ENCODE measurements at regions not wholly inside any gene's neighbourhood (a gene's known extent, or its start where the extent isn't known, plus 50 kb on each side); places are given as distances from the start of the nearest gene placed in this dataset.

DNA sequence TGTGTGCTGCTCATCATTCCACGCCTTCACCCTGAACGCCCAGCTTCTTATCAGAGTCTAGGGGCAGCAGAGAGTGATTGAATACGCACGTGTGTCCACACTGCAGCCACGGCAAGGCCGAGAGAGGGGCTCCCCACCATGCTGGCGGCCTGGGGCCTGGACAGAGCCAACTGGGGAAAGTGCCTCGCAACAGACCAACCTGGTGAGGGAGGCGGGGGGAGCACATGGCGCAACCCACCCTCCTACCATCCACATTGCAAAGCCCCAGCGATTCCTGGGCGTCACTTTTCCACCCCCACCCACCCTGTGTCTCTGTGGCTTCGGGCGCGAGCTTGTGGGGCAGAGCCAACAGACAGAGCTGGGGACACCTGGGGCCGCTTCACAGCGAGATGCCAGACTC lies 66.4 kb upstream of the DUSP22 start:
- DNase-seq (ENCODE audit: low read depth in 2 of 2): no peak

- DNase-seq (ENCODE audit: low read depth in 2 of 2): no peak
Measured at GRCh38 chr6:226516-227073, 65.7 kb upstream of the DUSP22 start.

DNA sequence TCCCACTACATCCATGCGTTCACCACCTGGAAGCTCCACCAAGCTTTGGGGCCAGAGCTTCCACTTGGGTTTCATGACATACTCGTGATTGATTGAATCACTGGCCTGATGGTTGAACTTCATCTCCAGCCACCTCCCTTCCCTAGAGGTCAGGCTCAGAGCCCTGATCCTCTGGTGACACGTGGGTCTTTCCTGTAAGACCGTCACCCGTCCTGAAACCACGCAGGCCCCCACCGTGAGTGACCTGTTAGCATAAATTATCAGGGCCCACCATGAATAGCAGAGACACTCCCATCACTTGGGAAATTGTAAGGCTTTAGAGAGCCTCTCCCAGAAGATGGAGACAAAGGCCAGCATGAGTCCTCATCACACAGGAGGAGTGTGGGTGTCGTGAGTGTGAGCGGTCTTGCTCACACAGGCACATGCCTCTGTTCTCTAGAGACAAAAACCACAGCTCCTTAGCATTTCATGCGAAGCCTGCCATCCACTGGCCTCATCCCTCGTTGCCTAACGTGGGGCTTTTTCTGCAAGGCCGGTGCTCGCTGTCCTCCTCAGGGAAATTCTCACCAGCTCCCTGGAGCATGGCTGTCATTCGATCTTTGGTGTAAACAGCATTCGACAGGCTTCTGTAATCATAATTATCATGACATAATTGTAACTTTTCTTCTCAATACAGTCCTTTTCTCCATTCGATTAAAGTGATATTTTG lies 65.1 kb upstream of the DUSP22 start:
- no peak for DNase-seq (ENCODE audit: low read depth in 2 of 2)

DNA sequence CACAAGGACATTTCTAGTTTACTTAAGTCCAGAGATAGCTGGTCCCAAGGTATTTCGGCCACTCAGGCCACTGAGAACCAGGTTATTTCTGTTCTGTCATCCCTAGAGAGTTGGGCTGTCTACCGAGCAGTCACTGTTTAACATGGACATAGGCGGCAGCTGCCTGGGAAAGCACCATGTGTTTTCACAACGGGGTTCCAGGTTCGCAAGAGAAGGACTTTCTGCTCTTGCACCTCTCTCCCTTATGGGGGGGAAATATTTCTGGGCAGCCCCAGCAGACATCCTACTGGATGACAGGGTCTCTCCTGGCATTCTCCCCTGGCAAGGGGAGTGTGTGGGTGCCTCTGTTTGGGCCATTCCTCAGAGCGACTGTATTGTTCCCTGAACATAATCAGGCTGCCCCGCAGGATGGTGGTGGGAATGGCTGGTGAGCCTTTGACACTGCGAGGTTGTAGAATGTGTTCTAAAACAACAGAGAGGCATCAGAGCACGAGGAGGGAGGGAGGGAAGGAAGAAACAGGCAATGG lies 64.4 kb upstream of the DUSP22 start:
- no peak for DNase-seq (ENCODE audit: low read depth in 2 of 2)

GRCh38 chr6:228881-229651 lies 63.2 kb upstream of the DUSP22 start:
- DNase-seq (ENCODE audit: low read depth in 2 of 2): no peak

GRCh38 chr6:231779-232178 lies 60.5 kb upstream of the DUSP22 start:
- DNase-seq (ENCODE audit: low read depth in 2 of 2): no peak

GRCh38 chr6:232982-233640 lies 59.2 kb upstream of the DUSP22 start:
- no peak for DNase-seq (ENCODE audit: low read depth in 2 of 2)

DNA sequence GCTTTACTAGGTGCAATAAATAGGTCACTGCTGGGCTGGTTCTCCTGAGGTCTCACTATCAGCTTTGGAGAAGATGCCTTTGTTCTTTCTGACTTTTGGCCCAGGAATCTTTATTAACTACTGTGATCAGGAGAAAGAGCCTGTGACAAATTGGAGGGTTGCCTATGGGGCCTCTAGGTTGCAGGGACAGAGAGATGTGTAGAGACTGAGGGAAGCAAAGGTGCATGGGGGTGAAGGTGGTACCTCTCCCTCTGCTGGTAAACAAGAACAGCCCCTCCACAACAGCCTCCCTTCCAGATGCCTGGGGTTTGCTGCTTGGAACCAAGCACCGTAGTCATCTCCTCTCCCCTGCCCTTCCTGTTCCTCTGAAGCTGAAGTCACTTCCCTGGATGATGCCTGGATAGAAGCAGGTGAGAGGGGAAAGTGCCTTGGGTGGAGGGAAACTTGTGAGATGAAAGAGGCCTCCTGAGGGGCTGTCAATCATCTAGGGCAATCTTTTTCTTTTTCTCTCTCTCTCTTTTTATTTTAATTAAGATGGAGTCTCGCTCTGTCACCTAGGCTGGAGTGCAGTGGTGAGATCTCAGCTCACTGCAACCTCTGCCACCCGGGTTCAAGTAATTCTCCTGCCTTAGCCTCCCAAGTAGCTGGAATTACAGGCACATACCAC lies 57.4 kb upstream of the DUSP22 start:
- DNase-seq (ENCODE audit: low read depth in 2 of 2): no peak

DNA sequence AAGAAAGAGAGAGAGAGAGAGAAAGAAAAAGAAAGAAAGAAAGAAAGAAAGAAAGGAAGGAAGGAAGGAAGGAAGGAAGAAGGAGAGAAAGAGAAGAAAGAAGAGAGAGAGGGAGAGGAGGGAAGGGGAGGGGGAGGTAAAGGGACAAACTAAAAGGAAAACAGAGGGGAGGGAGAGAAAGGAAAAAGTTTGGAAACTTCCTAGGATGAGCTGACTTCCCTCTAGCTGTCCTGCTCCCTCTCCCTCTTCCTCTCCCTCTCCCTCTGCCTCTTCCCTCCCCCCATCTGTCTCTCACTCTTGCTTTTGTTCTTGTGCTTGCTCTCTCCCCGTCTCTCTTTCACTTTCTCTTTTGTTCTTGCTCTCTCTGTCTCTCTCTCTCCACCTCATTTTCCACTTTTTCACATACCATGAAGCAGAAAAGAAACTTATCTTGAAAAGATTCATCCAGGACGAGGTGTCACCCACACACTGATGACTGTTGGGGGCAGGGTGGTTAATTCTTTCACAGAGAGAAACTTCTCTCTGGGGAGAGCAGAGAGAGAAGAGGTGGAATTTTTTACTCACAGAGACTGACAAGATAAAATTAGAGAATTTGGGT lies 56.4 kb upstream of the DUSP22 start:
- DNase-seq (ENCODE audit: low read depth in 2 of 2): peak; percentile 65 to 83

DNA sequence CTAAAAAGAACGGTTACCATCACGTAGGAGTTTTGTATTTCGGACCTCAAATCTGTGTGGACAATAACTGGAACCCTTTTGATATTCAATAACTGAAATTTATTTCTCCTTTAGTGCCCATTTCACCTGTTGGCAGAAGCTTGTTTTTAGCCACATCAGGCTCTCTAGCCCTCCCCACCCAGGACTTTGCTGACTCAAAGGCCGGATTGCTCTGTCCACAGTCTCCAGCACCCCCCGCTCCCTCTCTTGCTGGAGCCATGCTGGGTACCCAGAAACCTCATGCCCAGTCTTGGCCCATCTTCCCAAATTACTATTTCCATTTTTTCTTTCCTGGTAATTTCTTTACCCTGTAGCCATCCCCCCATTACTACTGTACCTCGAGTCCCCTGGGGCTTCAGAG lies 55.8 kb upstream of the DUSP22 start:
- no peak for DNase-seq (ENCODE audit: low read depth in 2 of 2)

GRCh38 chr6:240151-240550 lies 52.1 kb upstream of the DUSP22 start:
- no peak for DNase-seq (ENCODE audit: low read depth in 2 of 2)

- no peak for DNase-seq (ENCODE audit: low read depth in 2 of 2)
Measured at GRCh38 chr6:241336-241865, 50.9 kb upstream of the DUSP22 start.
